MM.1S (cell line): ENCODE measurements at regions not wholly inside any gene's neighbourhood (a gene's known extent, or its start where the extent isn't known, plus 50 kb on each side); places are given as distances from the start of the nearest gene placed in this dataset.

ENCODE experiments used
- EZH2 ChIP-seq: fragments of 300-600 bp; sonication (generic); optimal IDR thresholded peaks from 2 replicates; pipeline ENCODE3; 2017; ENCODE audit warnings: low read depth, mild to moderate bottlenecking, antibody characterized with exemption, low read length, mixed read lengths
- EZH2phosphoT487 ChIP-seq: fragments of 300-600 bp; sonication (generic); IDR thresholded peaks from 2 replicates; pipeline ENCODE4 v1.6.1; 2018; ENCODE audit warnings: antibody characterized with exemption, low read length
- TF ChIP-seq, protein P1 (sequence below): fragments of 300-600 bp; sonication (generic); IDR thresholded peaks from 2 replicates; pipeline ENCODE4 v1.5.1; 2016; ENCODE audit warnings: antibody characterized with exemption, low read length, mixed read lengths

DNA sequence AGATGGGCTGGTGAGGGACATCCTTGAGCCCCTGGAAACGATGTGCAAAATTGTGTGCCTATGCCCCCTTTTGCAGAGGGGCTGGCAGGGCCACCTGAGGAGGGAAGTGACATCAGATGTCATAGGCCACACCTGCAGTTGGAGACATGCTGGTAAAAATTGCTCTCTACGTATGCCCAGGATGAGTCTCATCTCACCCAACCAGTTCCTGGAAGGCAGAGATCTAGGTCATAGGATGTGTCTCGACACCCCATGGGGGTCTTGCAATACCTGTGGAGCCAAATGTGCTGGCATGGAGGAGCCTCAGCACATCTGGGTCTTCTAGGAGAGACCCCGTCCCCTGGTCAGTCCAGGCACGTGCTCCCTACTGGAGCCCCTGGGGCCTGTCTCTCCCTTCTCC lies 96.5 kb upstream of the TLE3 start:
- TF ChIP-seq, protein P1, sequence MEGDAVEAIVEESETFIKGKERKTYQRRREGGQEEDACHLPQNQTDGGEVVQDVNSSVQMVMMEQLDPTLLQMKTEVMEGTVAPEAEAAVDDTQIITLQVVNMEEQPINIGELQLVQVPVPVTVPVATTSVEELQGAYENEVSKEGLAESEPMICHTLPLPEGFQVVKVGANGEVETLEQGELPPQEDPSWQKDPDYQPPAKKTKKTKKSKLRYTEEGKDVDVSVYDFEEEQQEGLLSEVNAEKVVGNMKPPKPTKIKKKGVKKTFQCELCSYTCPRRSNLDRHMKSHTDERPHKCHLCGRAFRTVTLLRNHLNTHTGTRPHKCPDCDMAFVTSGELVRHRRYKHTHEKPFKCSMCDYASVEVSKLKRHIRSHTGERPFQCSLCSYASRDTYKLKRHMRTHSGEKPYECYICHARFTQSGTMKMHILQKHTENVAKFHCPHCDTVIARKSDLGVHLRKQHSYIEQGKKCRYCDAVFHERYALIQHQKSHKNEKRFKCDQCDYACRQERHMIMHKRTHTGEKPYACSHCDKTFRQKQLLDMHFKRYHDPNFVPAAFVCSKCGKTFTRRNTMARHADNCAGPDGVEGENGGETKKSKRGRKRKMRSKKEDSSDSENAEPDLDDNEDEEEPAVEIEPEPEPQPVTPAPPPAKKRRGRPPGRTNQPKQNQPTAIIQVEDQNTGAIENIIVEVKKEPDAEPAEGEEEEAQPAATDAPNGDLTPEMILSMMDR, result no peak
- no peak for TF ChIP-seq EZH2phosphoT487
- no peak for TF ChIP-seq EZH2
